HG02571 (cell line): ENCODE measurements at regions not wholly inside any gene's neighbourhood (a gene's known extent, or its start where the extent isn't known, plus 50 kb on each side); places are given as distances from the start of the nearest gene placed in this dataset.
"Not testable (repeated sequence)": the region's sequence is repeated elsewhere in the genome, so short reads cannot be mapped to it uniquely, and the experiment has no call there.

Experiments used
- ATAC-seq: cut with Tn5 transposase; IDR thresholded peaks from one replicate; pipeline ENCODE4 v1.9.1; 2021; ENCODE audit warnings: mild to moderate bottlenecking, moderate library complexity; ENCODE audit not compliant: unreplicated experiment

- no peak for ATAC-seq
Observed at GRCh38 chr10:78427497-78428031, 393.9 kb downstream of the RPS24 start.

- no peak for ATAC-seq
Observed at GRCh38 chr10:78428579-78428978, 394.9 kb downstream of the RPS24 start.

- ATAC-seq, result no peak
Observed at GRCh38 chr10:78429984-78430383, 396.3 kb downstream of the RPS24 start.

DNA sequence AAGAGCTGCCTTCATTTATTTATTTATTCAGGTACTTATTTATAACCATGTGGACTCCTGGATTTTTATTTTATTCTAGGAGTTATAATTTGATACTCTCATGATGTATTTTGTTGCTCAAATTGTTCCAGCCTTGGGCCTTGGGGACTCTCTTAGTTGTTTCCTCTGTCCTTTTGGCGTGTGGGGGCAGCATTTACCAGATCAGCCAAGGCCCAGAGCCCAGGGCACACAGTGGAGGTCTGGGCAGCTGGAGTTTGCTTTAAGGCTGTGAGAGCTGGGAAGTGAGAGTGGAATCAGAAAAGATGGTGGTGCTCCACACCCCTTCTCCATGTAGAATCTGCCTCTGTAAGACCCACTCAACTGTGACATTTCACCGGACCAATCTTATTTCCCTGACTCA, 398.9 kb downstream of the RPS24 start:
- no peak for ATAC-seq

DNA sequence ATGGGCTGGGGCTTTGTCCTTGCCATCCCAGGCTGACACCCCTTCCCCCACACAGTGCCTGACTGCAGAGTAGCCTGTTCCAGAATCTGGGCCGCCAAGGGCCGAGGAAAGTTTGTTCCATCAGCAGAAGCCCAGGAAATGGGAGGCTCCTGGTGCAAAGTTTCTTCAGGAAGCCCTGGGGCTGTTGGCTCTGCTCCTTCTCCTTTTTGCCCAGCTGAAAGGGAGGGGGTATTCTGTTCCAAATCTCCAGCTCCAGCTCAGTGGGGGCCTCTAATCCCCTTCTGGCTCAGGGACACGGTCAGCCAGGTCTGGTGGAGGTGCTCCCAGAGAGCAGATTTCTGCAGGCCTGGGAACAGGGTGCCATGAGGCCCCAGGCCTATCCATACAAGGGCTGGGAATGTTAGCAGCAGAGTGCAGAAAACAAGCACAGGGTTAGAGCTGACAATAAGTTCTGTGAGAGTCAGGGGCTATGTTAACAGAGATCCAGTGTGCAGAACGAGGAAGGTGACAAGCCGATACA, 399.5 kb downstream of the RPS24 start:
- no peak for ATAC-seq

DNA sequence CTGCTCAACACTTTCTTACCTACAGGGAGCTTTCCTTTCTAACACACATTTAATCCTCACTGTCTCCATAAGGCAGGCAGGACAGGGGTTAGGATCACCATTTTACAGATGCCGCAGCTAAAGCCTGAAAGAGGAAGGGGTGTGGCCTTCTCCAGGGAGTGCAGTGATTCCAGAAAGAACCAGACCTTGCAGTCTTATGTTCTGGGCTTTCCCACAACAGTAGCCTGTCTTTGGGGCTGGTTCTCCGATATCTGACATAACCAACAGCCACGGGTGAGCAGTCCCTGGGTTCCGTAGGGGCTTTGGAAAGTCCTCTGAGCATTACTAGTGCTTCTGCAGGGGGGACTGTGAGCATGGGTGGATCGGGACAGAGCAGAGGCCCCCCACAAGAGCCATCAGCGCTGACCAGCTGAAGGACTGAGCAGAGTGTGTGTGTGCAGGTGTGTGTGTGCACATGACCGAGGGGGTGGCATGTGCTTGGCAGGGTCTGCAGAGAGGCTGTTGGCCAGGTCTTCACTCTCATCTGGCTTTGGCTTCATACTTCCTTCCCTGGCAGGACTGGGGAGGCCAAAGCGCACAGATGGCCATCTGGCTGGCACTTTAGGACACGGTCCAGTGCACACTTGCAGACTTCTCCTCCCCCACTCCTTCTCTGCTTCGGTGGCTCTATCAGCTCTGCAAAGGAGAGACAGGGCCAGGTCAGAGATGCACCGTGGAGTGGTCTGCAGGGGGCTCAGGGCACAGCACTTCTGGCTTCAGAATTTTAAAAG, 400.3 kb downstream of the RPS24 start:
- ATAC-seq, result no peak

DNA sequence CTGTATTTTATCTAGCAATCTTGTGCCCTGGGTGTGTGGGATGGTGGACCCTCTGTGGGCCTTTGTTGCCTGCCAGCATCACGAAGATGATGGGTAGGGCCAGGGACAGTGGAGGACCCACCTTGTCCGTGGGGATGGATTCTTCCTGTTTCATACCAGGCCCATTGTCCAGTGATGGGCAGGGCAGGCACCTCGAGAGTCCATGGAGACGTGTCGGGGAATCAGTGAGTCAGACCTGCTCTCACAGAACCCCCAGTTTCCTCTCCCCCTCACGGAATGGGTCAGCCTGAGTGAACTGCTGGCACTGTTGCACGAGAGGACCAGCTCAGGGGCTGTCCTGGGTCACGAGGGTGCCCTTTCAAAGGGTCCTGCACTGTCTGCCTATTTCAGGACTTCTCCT, 401.2 kb downstream of the RPS24 start:
- no peak for ATAC-seq

DNA sequence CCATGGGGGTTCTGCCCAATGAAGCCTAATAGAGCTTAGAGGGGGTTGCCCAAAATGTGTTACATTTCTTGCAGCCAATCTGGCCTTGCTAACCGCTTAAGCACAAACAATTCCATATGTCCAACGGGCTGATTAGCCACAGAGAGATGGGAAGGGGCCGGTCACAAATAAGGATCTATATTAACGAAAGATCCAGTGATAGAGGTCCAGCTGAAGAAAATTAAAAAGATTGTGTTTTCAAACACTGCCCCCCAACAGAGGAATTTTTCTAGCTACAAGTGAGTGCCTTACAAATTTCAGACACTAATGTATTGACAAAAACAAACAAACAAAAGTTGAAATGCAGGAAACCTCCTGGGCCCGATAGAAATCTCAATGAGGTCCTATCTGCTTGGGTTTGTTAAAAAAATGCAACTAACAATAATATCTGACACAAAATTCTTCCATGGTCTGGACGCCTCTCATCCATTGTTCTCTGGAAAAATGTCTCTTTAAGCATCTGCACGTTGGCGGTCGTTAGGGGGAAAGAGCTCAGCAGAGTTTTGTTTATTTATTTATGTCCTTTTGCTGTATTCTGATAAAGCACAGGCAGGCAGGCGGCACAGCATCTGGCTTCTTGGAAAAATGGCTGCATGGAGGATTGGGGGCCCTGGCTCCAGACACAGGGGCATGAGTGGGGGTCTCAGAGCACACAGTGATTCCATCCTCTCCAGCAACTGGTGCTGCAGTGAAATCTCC, 402.0 kb downstream of the RPS24 start:
- ATAC-seq, result no peak

- no peak for ATAC-seq
Observed at GRCh38 chr10:78436222-78436573, 402.5 kb downstream of the RPS24 start.

DNA sequence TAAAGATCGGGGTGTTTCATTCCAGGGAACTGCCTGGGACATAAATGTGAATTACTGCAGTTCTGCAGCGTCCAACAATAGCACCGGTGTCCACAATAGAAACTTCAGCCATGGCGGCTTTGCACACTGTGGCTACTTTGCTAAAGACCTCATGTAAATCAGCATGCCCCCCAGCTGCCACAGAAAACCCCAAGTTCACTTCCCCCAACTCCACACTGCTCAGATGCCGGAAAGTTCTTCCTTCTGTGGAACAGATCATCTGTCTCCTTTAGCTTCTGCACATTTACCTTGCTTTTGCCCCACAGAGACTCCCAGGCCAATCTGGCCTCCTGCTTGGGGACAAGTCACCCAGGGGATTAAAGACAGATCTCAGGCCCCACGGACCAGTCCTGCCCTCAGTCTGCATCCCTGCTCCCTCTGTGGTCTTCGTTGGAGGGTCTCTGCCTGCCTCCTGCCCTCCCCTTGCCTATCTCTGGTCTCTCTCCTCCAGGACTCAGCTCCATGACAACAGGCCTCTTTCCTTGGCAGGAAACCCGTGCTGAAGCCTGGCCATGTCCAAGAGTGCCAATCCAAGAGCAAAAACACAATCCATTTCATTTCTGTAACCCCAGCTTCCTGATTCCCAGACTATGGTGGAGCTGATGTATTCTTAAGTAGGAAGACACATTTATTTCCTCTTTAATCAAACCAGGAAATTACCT, 403.2 kb downstream of the RPS24 start:
- no peak for ATAC-seq

- ATAC-seq, result no peak
Observed at GRCh38 chr10:78437407-78437768, 403.7 kb downstream of the RPS24 start.

GRCh38 chr10:78437998-78438906, 404.6 kb downstream of the RPS24 start:
- ATAC-seq, result no peak

DNA sequence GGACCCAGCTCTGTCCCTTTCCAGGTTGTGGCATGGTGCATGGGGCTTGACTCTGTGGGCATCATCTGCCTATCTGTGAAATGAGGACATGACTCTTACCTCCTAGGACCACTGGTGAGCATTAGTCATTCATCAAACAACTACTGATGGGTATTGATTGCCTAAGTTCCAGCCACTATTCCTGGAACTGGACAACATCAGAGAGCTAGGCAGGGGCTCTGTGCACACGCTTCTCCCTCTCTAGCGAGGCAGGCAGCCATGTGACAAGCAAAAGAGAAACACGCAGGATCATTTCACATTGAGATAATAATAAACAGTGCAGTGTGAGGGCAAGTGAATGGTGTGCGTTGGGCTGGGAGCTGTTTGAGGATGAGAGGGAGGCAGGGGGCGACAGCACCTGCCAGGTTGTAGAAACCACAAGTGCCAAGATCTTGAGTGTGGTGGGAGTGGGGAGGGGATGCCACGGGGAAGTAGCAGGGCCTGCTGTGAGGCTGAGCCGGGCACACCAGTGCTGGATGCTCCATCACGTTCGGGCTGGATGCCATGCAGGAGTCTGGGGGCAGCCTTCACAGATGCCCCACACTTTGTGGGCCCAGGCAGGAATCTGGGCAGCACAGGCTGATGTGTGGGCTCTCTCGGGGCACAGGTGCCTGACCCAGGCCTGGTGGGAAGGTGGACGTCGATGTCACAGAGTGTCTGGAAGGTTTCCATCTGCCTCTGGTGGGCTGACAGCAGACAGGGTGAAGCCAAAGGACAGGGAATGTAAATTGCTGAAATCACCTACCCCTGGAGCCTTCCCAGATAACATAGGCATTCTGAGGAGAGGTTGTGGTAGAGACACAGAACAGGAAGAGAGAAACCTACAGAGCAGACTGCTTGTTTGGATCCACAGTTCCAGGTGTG, 405.5 kb downstream of the RPS24 start:
- ATAC-seq, result no peak

- ATAC-seq, result no peak
Observed at GRCh38 chr10:78441010-78441409, 407.3 kb downstream of the RPS24 start.

GRCh38 chr10:78441694-78442093, 408.0 kb downstream of the RPS24 start:
- ATAC-seq, result no peak

GRCh38 chr10:78442836-78443550, 409.3 kb downstream of the RPS24 start:
- no peak for ATAC-seq

DNA sequence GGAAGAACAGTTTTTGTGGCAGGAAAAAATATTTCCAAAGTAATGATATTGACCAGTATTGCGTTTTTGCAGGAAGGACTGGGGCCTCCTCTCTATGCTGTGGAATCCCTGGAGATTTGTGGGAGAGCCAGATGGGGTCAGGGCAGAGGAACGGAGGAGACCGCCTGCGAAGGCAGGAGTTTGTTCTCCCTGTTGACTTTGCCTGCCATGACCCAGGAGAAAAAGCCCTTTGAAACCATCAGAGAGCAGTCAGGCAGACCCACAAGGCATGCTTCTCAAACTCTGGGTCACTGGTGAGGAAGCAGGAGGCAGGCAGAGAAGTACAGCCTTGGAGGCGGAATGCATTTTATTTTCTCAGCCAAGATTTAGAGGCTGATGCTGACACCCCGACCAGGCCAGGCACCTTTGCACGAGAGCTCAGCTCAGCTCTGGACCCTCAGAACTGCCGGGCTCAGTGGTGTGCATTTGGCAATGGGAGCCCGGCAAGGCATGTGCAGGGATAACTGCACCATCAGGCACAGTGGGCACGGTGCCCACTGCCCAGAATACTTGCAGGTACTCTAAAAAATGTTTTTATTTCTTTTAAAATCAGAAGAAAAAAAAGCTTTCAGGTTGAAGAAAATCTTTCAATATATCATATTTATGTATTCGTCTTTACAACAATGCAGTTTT, 410.4 kb downstream of the RPS24 start:
- ATAC-seq, result no peak

DNA sequence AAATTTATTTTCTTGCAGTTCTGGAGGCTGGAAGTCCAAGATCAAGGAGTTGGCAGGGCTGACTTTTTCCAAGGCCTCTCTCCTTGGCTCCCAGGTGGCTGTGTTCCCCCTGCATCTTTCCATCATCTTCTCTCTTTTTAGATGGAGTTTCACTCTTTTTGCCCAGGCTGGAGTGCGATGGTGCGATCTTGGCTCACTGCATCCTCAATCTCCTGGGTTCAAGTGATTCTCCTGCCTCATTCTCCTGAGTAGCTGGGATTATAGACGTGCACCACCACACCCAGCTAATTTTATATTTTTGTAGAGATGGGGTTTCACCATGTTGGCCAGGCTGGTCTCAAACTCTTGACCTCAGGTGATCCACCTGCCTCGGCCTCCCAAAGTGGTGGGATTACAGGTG, 411.1 kb downstream of the RPS24 start:
- not testable (repeated sequence) for ATAC-seq
